Type B pancreatic cell (in vitro differentiated cells): ENCODE measurements at regions not wholly inside any gene's neighbourhood (a gene's known extent, or its start where the extent isn't known, plus 50 kb on each side); places are given as distances from the start of the nearest gene placed in this dataset.

Experiments
- DNase-seq: peaks from one replicate; pipeline ENCODE4 v3.0.0; 2021; ENCODE audit warnings: mixed read lengths; ENCODE audit not compliant: unreplicated experiment; ENCODE audit errors: extremely low spot score
- H3K27ac Mint-ChIP-seq: 2 replicates; pipeline ENCODE4 v1.8.0; 2021; ENCODE audit warnings: mild to moderate bottlenecking, mixed read lengths
- H3K27me3 Mint-ChIP-seq: 2 replicates; pipeline ENCODE4 v1.8.0; 2021; ENCODE audit warnings: mixed read lengths
- H3K36me3 Mint-ChIP-seq: 2 replicates; pipeline ENCODE4 v1.8.0; 2021; ENCODE audit warnings: mixed read lengths
- H3K4me1 Mint-ChIP-seq: one replicate; pipeline ENCODE4 v1.8.0; 2021; ENCODE audit warnings: mixed read lengths; ENCODE audit not compliant: unreplicated experiment
- H3K4me3 Mint-ChIP-seq: 2 replicates; pipeline ENCODE4 v1.8.0; 2021; ENCODE audit warnings: mild to moderate bottlenecking, mixed read lengths
- H3K9me3 Mint-ChIP-seq: 2 replicates; pipeline ENCODE4 v1.8.0; 2021; ENCODE audit warnings: mixed read lengths
- CTCF ChIP-seq: fragments of 200-600 bp; sonication (generic); conservative IDR thresholded peaks from 2 replicates; pipeline ENCODE4 v1.5.0; 2021; ENCODE audit warnings: antibody characterized with exemption, mild to moderate bottlenecking

- DNase-seq: no peak
- H3K27me3 Mint-ChIP-seq: peaks cover 5% of the 10 kb centered on the region
- H3K4me1 Mint-ChIP-seq: no peaks in the 10 kb centered on the region
- H3K36me3 Mint-ChIP-seq: no peaks in the 10 kb centered on the region
- H3K4me3 Mint-ChIP-seq: no peak overlapping the region
- no peaks in the 10 kb centered on the region for H3K9me3 Mint-ChIP-seq
- no peak overlapping the region for H3K27ac Mint-ChIP-seq
- TF ChIP-seq CTCF: no peak
These were observed 487.8 kb upstream of the PODXL start for GRCh38 chr7:132044247-132044646.

DNA sequence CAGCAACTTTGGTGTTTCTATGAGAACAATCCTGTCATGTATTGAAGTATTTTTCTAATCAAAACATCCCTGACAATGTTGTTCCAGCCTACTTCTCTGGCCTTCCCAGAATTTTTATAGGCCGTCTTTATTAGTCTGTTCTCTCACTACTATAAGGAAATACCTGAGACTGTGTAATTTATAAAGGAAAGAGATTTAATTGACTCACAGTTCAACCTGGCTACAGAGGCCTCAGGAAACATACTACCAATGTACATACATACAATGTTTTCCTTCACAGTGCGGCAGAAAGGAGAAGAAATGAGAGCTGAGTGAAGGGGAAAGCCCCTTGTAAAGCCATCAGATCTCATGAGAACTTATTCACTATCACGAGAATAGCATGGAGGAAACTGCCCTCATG, 484.7 kb upstream of the PODXL start:
- Mint-ChIP-seq H3K36me3 (no peaks in the 10 kb centered on the region), H3K4me1 (no peaks in the 10 kb centered on the region), H3K4me3 (no peak overlapping the region), H3K27ac (no peak overlapping the region), H3K9me3 (no peaks in the 10 kb centered on the region), H3K27me3 (peaks cover 5% of the 10 kb centered on the region)
- TF ChIP-seq CTCF: no peak
- no peak for DNase-seq

DNA sequence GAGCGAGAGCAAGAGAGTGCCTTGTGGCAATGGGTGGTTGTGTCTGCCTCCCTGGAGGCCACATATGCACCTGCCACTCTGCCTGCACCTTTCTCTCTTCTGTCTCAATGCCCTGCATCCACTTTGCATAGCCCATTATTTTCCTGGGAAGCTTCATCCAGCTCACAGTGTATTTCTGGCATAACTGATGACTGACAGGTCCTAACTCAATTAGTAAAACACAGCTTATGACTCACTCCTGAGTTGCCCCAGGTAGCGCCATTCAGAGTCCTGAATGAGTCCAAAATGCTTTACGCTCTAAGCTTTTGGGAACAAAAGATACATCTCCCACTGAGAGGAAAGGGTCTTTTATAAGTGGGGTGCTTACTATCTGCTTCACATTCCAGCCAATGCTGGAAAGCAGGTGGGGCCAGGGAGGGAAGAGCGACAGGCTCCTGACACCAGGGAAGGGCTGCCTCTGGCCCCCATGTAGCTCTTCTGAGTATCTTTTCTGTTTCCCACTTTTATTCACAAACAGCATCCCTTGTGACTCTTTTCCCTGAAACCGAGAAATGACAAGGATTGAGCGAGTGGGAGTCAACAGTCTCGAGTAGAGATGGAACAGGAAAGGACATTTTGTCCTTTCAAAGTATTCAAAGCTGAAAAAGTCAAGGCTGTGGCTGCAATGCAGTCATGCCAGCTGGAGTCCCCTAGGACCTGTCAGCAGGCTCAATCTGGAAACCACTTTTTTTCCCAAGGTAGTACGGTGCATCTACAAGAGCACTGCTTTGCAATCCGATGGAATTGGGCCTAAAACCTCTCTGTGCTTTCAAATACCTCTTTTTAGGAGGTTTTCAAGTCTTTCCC, 479.3 kb upstream of the PODXL start:
- no peak for DNase-seq
- Mint-ChIP-seq H3K27me3 (peaks cover 3% of the 10 kb centered on the region), H3K36me3 (no peaks in the 10 kb centered on the region), H3K4me3 (no peak overlapping the region), H3K27ac (no peak overlapping the region), H3K9me3 (peaks cover 3% of the 10 kb centered on the region), H3K4me1 (no peaks in the 10 kb centered on the region)
- no peak for TF ChIP-seq CTCF

DNA sequence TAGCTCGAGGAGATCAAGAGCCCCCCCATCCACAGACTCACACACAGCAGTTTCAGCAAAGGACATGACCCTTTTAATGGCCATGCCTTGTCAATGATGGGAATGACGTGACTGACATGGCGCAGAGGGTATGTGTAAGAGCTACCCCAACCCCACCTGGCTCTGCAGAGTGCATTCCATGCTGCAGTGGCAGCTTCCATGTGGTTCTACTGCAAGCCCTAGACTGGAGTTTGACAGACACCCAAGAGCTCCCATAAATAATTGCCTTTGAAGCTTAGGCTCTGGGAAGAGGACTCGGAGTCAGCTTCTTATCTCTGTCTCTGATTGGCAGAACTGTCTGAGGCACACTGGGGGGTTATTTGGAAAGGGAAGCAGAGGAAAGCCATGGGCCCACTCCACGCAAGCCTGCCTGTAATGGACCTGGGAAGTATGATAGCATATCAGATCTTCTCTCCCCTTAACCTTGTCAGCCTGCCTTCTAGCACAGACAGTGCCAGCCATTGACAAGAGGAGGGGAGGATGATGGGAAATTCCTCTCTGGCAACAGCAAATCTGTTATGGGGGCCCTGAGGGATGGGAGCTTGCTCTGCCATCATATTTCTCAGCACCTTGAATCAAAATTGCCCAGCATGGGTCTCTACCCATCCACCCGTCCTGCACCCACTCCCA, 478.5 kb upstream of the PODXL start:
- H3K4me1 Mint-ChIP-seq: no peaks in the 10 kb centered on the region
- DNase-seq: no peak
- H3K4me3 Mint-ChIP-seq: no peak overlapping the region
- H3K27ac Mint-ChIP-seq: no peak overlapping the region
- H3K36me3 Mint-ChIP-seq: no peaks in the 10 kb centered on the region
- no peak for TF ChIP-seq CTCF
- peaks cover 4% of the 10 kb centered on the region for H3K9me3 Mint-ChIP-seq
- H3K27me3 Mint-ChIP-seq: peaks cover 4% of the 10 kb centered on the region

DNA sequence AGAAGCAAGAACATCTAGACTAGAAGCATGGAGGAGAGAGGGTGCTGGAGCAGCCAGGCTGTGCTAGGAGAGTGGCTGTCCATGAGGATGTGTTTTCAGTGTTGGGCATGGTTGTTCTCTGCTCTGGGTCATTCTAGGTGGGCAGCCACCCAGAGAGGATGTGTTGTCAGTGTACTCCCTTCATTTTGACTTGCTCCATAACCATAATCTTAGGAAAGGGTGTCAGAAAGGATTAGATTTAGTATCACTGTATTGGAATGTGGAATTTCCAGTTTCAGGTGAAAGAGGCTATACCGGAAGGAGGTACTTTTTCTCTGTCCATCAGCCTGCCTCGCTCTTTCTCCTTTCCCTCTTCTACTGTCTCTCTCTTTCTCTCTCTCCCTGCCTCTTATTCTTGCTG, 474.5 kb upstream of the PODXL start:
- Mint-ChIP-seq H3K4me3 (peak overlapping the region; percentile 65), H3K36me3 (no peaks in the 10 kb centered on the region), H3K9me3 (peaks cover 4% of the 10 kb centered on the region), H3K27ac (peak overlapping the region; percentile 87), H3K4me1 (no peaks in the 10 kb centered on the region), H3K27me3 (peaks cover 11% of the 10 kb centered on the region)
- no peak for TF ChIP-seq CTCF
- no peak for DNase-seq
